Fibroblast of gingiva (primary cell): ENCODE measurements at regions not wholly inside any gene's neighbourhood (a gene's known extent, or its start where the extent isn't known, plus 50 kb on each side); places are given as distances from the start of the nearest gene placed in this dataset.

Source experiments
- DNase-seq: peaks from one replicate; pipeline ENCODE4 v3.0.0-alpha.2; 2011; ENCODE audit warnings: low read depth

DNA sequence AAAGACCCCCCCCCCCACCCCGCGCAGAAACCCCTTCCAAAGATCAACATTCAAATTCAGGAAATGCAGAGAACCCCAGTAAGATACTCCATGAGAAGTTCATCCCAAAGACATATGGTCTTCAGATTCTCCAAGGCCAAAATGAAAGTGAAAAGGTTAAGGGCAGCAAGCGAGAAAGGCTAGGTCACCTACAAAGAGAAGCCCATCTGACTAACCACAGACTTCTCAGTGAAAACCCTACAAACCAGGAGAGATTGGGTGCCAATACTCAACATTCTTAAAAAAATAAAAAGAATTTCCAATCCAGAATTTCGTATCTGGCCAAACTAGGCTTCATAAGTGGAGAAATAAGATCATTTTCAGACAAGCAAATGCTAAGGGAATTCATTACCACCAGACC is 175.2 kb downstream of the RND3 start:
- no peak for DNase-seq

- DNase-seq = no peak
These were observed 178.0 kb downstream of the RND3 start for GRCh38 chr2:150309311-150310080.

- no peak for DNase-seq
These were observed 180.2 kb downstream of the RND3 start for GRCh38 chr2:150307258-150307657.

- no peak for DNase-seq
These were observed 184.2 kb downstream of the RND3 start for GRCh38 chr2:150303281-150303680.

- no peak for DNase-seq
These were observed 188.7 kb downstream of the RND3 start for GRCh38 chr2:150298571-150299305.

GRCh38 chr2:150296770-150297546 is 190.5 kb downstream of the RND3 start:
- DNase-seq = peak; percentile 67

- DNase-seq = no peak
These were observed 191.9 kb downstream of the RND3 start for GRCh38 chr2:150295544-150295943.

GRCh38 chr2:150293771-150294170 is 193.7 kb downstream of the RND3 start:
- DNase-seq = no peak

DNA sequence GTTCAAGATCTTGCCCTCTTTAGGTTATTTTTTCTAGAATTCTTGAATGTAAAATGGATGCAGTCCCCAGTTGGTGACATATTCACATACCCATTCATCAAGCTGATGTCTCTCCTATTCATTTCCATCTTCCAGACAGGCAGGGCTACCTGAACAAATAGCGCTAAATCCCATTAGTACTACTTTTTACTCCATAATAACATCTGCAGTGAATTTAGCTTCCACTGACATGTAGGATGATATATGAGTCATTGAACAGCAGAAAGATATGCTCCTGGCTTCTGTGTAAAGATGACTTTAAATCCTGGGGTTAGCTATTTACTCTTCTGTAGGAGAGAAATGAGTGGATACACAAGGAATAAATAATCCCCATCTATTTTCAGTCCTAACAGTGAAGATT is 194.7 kb downstream of the RND3 start:
- DNase-seq = no peak

GRCh38 chr2:150292192-150292591 is 195.3 kb downstream of the RND3 start:
- no peak for DNase-seq

DNA sequence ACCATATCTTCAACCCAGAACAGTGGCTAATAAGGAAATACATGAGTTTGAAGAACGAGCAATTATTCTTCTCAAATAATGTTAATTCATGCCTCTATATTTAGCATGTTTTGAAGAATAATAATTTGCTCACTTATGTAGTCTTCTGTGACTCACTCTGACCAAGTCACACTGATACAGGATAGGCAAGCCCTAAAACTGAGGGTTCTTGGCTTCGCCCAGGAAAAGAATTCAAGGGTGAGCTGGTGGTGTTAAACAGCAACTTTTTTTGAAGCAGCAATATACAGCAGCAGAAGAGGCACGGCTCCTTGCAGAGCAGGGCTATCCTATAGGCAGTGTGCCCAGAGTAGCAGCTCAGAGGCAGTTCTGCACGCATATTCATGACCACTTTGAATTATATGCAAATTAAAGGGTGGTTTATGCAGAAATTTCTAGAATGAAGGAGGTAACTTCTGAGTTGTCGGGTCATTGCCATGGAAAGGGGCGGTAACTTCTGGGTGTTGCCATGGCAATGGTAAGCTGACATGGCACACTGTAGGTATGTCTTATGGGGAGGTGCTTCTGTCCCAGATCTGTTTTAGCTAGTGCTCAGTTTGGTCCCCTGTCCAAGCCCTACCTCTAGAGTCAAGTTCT is 200.6 kb downstream of the RND3 start:
- DNase-seq = no peak

GRCh38 chr2:150284116-150284515 is 203.4 kb downstream of the RND3 start:
- DNase-seq = no peak

DNA sequence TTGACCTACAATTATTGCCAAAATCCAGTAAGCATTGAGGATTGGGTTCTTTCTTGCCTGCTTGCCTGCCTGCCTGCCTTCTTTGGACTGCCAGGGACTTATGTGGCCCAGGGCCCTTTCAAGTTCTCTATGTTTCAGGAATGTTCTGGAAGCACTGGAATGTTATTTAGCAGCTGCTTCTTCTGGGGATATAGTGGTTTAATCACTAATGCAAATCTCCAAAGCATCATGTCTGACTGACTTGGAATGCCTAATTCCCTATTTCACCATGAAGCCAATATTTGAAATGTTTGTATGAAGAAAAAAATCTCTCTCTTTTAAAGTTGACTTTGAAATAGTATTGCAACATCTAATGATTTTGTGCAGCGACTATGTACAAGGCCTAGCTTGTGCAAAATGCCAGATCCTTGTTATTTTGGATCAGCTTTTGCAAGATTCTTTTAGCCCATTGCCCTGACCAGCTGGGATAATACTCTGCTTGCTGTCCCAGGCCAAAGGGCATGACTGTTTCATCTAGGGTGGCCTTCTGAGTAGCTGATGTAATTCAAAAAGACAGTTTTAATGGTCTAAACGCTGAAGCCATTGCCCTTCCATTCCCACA is 204.6 kb downstream of the RND3 start:
- peak; percentile 85 for DNase-seq

DNA sequence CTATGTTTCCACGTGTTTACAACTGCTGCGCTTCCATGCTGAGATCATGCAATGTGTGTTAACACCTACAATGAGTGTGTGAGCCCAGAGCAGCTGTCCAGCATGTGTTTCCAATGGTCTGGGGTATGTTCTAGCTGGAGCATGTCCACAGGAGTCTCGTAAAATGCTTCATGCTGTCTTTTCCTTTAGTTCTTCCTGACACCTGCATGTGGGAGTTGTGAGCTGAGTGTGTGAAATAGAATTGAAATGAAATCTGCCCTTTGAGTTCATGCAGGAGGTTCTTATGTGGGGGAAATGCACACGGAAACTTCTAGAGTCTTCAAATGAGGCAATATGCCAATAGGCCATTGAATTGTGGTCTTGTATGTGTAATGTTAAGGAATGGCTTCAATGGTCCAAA is 205.1 kb downstream of the RND3 start:
- no peak for DNase-seq

DNA sequence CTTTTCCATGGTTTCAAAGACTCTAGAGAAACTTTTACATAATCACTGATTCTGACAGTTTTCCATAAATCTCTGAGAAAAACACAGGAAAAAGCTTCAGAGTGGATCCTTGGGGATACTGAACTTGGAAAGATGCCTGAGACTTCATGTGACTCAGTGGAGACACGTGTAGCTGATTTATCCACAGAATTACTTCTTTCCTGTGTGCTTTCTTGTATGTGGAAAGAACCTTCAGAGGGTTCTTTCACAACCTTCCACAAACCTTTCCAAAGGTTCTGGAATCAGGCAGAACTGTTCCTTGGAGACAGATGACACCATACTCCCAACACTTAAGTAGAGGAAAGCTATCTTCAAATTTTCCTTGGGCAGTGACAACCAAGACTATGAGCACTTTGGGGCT is 207.2 kb downstream of the RND3 start:
- DNase-seq = peak; percentile 90

DNA sequence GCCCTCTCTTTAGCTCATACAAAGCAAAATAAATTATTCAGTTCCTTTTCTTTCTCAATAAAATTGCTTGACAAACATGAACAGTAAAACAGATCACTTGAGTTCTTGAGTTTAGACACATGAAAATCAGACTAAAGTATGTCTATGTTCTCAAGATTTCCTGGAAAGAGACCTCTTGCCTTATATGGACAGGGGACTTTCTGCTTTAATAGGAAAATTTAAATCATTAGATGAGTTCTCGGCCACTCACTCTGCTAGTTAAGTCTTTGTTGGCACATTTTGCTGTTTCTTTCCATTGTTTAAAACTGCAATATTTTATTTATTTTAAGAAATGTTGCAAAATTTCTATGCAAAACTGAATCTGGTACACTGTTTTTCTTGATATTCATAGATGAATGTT is 207.8 kb downstream of the RND3 start:
- DNase-seq = peak; percentile 26

GRCh38 chr2:150276737-150277136 is 210.7 kb downstream of the RND3 start:
- DNase-seq = no peak

DNA sequence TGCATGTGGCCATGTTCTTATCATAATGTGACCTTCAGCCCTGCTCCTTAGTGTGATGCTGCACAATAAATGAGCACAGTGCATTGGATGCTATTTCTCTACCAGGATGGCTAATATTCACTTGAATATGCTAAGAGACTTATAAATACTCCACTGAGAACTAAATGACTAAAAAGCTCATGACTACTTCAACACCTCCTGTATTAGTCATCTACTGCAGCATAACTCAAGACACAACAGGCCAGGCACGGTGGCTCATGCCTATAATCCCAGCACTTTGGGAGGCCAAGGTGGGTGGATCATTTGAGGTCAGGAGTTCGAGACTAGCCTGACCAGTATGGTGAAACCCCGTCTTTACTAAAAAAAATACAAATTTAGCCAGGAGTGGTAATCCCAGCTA is 213.4 kb downstream of the RND3 start:
- no peak for DNase-seq

GRCh38 chr2:150271952-150272802 is 215.3 kb downstream of the RND3 start:
- DNase-seq = peak; percentile 19

GRCh38 chr2:150267651-150268415 is 219.6 kb downstream of the RND3 start:
- no peak for DNase-seq
